Bone marrow (tissue), 2 donors: ENCODE measurements at regions not wholly inside any gene's neighbourhood (a gene's known extent, or its start where the extent isn't known, plus 50 kb on each side); places are given as distances from the start of the nearest gene placed in this dataset.

Experiments
- DNase-seq, 2 donors: peaks; one replicate each; lab custom pipeline; 2025; lab: John Stamatoyannopoulos, UW

- DNase-seq = peak in 1 of 2 donors; percentile 2
Observed at GRCh38 chr3:154766765-154767503, 313.2 kb upstream of the MME start.

GRCh38 chr3:154764856-154765640, 315.1 kb upstream of the MME start:
- no peak for DNase-seq

GRCh38 chr3:154762486-154762885, 317.6 kb upstream of the MME start:
- DNase-seq = no peak

GRCh38 chr3:154759966-154760365, 320.2 kb upstream of the MME start:
- no peak for DNase-seq

GRCh38 chr3:154758109-154758868, 321.8 kb upstream of the MME start:
- DNase-seq = peak in 1 of 2 donors; percentile 24

GRCh38 chr3:154753101-154753500, 323.1 kb upstream of the GPR149 start:
- no peak for DNase-seq

- DNase-seq = no peak
Observed at GRCh38 chr3:154749514-154749913, 319.5 kb upstream of the GPR149 start.

- no peak for DNase-seq
Observed at GRCh38 chr3:154745929-154746328, 315.9 kb upstream of the GPR149 start.

GRCh38 chr3:154745122-154745521, 315.1 kb upstream of the GPR149 start:
- no peak for DNase-seq

GRCh38 chr3:154743418-154743817, 313.4 kb upstream of the GPR149 start:
- no peak for DNase-seq

GRCh38 chr3:154734468-154734867, 304.5 kb upstream of the GPR149 start:
- no peak for DNase-seq

GRCh38 chr3:154730186-154730585, 300.2 kb upstream of the GPR149 start:
- no peak for DNase-seq

GRCh38 chr3:154729741-154730140, 299.8 kb upstream of the GPR149 start:
- DNase-seq = no peak

- no peak for DNase-seq
Observed at GRCh38 chr3:154728285-154728684, 298.3 kb upstream of the GPR149 start.

GRCh38 chr3:154720921-154721320, 290.9 kb upstream of the GPR149 start:
- DNase-seq = no peak

GRCh38 chr3:154718053-154718452, 288.1 kb upstream of the GPR149 start:
- DNase-seq = no peak

- DNase-seq = no peak
Observed at GRCh38 chr3:154716170-154716569, 286.2 kb upstream of the GPR149 start.

GRCh38 chr3:154708554-154708953, 278.6 kb upstream of the GPR149 start:
- DNase-seq = no peak

- no peak for DNase-seq
Observed at GRCh38 chr3:154701055-154701454, 271.1 kb upstream of the GPR149 start.

GRCh38 chr3:154690413-154690812, 260.4 kb upstream of the GPR149 start:
- no peak for DNase-seq

GRCh38 chr3:154684440-154684839, 254.4 kb upstream of the GPR149 start:
- DNase-seq = no peak

- DNase-seq = no peak
Observed at GRCh38 chr3:154684021-154684420, 254.0 kb upstream of the GPR149 start.
